ENCODE measurements at regions not wholly inside any gene's neighbourhood (a gene's known extent, or its start where the extent isn't known, plus 50 kb on each side); places are given as distances from the start of the nearest gene placed in this dataset.

DNA sequence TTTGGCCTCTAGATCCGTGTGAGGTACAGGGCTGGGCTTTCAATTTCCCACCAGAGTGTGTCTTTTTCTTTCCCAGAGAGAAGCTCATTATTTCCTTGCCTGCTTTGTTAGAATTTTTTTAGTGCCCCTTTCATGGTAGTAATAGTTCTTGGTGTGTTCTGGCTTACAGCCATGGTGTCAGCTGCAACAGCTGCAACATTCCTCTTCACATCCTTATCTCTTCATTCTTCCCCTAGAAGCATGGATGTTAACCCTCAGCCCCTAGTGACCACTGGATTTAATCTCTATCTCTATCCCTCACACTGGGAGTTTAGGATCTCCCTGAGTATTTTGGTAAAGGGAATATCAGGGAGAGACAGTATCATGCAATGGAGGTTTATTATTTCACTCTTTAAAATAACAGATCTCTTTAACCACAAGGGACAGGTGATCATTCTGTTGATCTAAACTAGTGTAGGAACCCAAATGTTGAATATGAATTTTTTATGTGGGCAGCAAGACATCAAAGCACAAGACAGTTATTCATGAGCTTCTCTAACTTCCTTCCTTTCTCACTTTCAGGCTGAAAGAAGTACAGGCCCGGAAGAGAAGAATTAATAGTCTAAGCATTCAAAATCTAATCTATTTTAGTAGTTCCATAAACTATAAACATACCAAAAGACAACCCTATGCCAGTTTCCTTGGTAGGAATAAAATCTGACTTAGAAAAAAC lies 160.2 kb downstream of the FAM170A start:
- in situ Hi-C loops (cut with HindIII; ENCODE audit: extremely low pct_ligation_motif_present, low pct_unique_long_range_greater_than_20kb): no loop called here
- ATAC-seq (no peak), FAIRE-seq (no peak), DNase-seq (ENCODE audit: low spot score) (no peak)
- H2AFZ ChIP-seq (ENCODE audit: low read length): no peak overlapping the region
- H3K27me3 ChIP-seq (ENCODE audit: control insufficient read depth in 1 of 2, insufficient read depth in 2 of 2, low read length in 2 of 2): no peaks in the 10 kb centered on the region
- no peak overlapping the region for H3K27ac ChIP-seq (ENCODE audit: extremely low read length, insufficient read depth, low read length)
- no peaks in the 10 kb centered on the region for H3K4me1 ChIP-seq (ENCODE audit: insufficient read depth, low read length)
- WGBS (ENCODE audit: low lambda C conversion rate): 3% methylated on average over 2 of the region's 2 CpGs
- H4K20me1 ChIP-seq (ENCODE audit: insufficient read depth, low read length): no peaks in the 10 kb centered on the region
- CTCF ChIA-PET (ENCODE audit: low intra/inter-chr PET ratio, low total read pairs): no interaction called here
- POLR2A ChIA-PET: no interaction called here
- H3K9me3 ChIP-seq (ENCODE audit: low read length): no peaks in the 10 kb centered on the region
- H3K79me2 ChIP-seq (ENCODE audit: insufficient read depth, low read length): no peaks in the 10 kb centered on the region
- BruUV-seq (replicated peaks): no TSS peak
- no peak overlapping the region for H3K9ac ChIP-seq (ENCODE audit: insufficient read depth, low read depth, low read length)
- H3K4me2 ChIP-seq (ENCODE audit: low read depth, low read length): no peak overlapping the region
- no peaks in the 10 kb centered on the region for H3K36me3 ChIP-seq (replicated peaks in 1 of 2; ENCODE audit: control insufficient read depth in 1 of 2, insufficient read depth in 2 of 2, low read length in 2 of 2)
- TF ChIP-seq ZNF224 (CRISPR knock-in tag; IDR thresholded peaks at IDR 0.05) (no peak), JDP2 (CRISPR knock-in tag; IDR thresholded peaks at IDR 0.05; ENCODE audit: borderline replicate concordance) (no peak), MED13 (CRISPR knock-in tag; IDR thresholded peaks at IDR 0.05) (no peak), NR2F1 (CRISPR knock-in tag; IDR thresholded peaks at IDR 0.05) (no peak)
- TF ChIP-seq, protein P1, sequence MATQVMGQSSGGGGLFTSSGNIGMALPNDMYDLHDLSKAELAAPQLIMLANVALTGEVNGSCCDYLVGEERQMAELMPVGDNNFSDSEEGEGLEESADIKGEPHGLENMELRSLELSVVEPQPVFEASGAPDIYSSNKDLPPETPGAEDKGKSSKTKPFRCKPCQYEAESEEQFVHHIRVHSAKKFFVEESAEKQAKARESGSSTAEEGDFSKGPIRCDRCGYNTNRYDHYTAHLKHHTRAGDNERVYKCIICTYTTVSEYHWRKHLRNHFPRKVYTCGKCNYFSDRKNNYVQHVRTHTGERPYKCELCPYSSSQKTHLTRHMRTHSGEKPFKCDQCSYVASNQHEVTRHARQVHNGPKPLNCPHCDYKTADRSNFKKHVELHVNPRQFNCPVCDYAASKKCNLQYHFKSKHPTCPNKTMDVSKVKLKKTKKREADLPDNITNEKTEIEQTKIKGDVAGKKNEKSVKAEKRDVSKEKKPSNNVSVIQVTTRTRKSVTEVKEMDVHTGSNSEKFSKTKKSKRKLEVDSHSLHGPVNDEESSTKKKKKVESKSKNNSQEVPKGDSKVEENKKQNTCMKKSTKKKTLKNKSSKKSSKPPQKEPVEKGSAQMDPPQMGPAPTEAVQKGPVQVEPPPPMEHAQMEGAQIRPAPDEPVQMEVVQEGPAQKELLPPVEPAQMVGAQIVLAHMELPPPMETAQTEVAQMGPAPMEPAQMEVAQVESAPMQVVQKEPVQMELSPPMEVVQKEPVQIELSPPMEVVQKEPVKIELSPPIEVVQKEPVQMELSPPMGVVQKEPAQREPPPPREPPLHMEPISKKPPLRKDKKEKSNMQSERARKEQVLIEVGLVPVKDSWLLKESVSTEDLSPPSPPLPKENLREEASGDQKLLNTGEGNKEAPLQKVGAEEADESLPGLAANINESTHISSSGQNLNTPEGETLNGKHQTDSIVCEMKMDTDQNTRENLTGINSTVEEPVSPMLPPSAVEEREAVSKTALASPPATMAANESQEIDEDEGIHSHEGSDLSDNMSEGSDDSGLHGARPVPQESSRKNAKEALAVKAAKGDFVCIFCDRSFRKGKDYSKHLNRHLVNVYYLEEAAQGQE (IDR thresholded peaks at IDR 0.05; ENCODE audit: borderline replicate concordance in 1 of 2, low read depth in 1 of 2, low read length in 2 of 2): no peak
- H3K4me3 ChIP-seq (replicated peaks in 1 of 3; ENCODE audit: insufficient read depth in 1 of 3, low read depth in 2 of 3, low read length in 3 of 3): no peak overlapping the region
- intact Hi-C loops (cut with micrococcal nuclease; ENCODE audit: unreplicated experiment): no loop called here

Measured in HepG2 (cell line).